Peyer's patch (tissue), 4 donors: ENCODE measurements at regions not wholly inside any gene's neighbourhood (a gene's known extent, or its start where the extent isn't known, plus 50 kb on each side); places are given as distances from the start of the nearest gene placed in this dataset.

Experiments
- CTCF ChIP-seq, 6 experiments: fragments of 450-650 bp in 4 of 6; fragments of 200-600 bp in 2 of 6; sonication (generic) in 1 of 6; IDR thresholded peaks; one replicate each; pipeline ENCODE4 v1.5.1; 2017 to 2019; ENCODE audit warnings: antibody characterized with exemption in 6 of 6, mild to moderate bottlenecking in 3 of 6, moderate library complexity in 1 of 6
- POLR2A ChIP-seq, 2 donors: fragments of 450-650 bp; IDR thresholded peaks; one replicate each; pipeline ENCODE4 v1.5.1; 2017; ENCODE audit warnings: antibody characterized with exemption in 2 of 2, mild to moderate bottlenecking in 2 of 2, moderate library complexity in 2 of 2

- TF ChIP-seq CTCF (IDR thresholded peaks at IDR 0.05) (no peak), POLR2A (IDR thresholded peaks at IDR 0.05) (no peak)
These were observed 55.9 kb upstream of the HDDC2 start for GRCh38 chr6:125357515-125358256.
